Panc1 (cell line): ENCODE measurements at regions not wholly inside any gene's neighbourhood (a gene's known extent, or its start where the extent isn't known, plus 50 kb on each side); places are given as distances from the start of the nearest gene placed in this dataset.

Experiments used
- ATAC-seq: fragments of 200-7000 bp; cut with Tn5 transposase; 2 replicates; pipeline ENCODE4 v1.9.1; 2020; ENCODE audit warnings: mild to moderate bottlenecking, moderate library complexity
- BruUV-seq: library from RNA; stranded (reverse); fragments of 400-500 nt; replicated peaks from 2 replicates; lab custom pipeline; 2021; lab: Mats Ljungman, UMichigan
- CTCF ChIA-PET: fragments of 300-600 bp; sonication (Branson Sonifier 250); formaldehyde crosslinking; loops from one replicate; lab custom pipeline; 2022; ENCODE audit warnings: antibody characterized with exemption; lab: Charles Lee
- POLR2A ChIA-PET: fragments of 300-600 bp; sonication (Branson Sonifier 250); formaldehyde crosslinking; loops from one replicate; lab custom pipeline; 2022; ENCODE audit warnings: antibody characterized with exemption; lab: Charles Lee
- DNase-seq: peaks from one replicate; pipeline ENCODE4 v3.0.0-alpha.2; 2010; ENCODE audit warnings: low read depth, low spot score
- H3K27ac ChIP-seq: 2 replicates; pipeline ENCODE4 v1.5.1; 2011; ENCODE audit warnings: mild to moderate bottlenecking, low read length, inconsistent platforms
- H3K27me3 ChIP-seq: fragments of 200-500 bp; sonication (Bioruptor generic); 2 replicates; pipeline ENCODE4 v1.6.0; 2014; ENCODE audit warnings: low read length, inconsistent platforms; ENCODE audit not compliant: control insufficient read depth, insufficient read depth
- H3K36me3 ChIP-seq: fragments of 200-500 bp; sonication (Bioruptor generic); 2 replicates; pipeline ENCODE4 v1.5.1; 2014; ENCODE audit warnings: inconsistent platforms, mild to moderate bottlenecking, low read length, moderate library complexity; ENCODE audit not compliant: control insufficient read depth, insufficient read depth
- H3K4me1 ChIP-seq: 2 replicates; pipeline ENCODE4 v1.5.1; 2011; ENCODE audit warnings: inconsistent platforms, mild to moderate bottlenecking, low read length, moderate library complexity; ENCODE audit not compliant: control insufficient read depth, insufficient read depth
- H3K4me3 ChIP-seq, 2 experiments: 2 replicates each; pipeline ENCODE4 v1.5.1; 2011 to 2012; ENCODE audit warnings: low read depth in 2 of 2, low read length in 2 of 2, mild to moderate bottlenecking in 2 of 2, inconsistent platforms in 1 of 2, moderate library complexity in 1 of 2
- H3K9me3 ChIP-seq: fragments of 200-500 bp; sonication (Bioruptor generic); 2 replicates; pipeline ENCODE4 v1.5.1; 2014; ENCODE audit warnings: low read depth, mild to moderate bottlenecking, inconsistent platforms, low read length, moderate library complexity; ENCODE audit not compliant: control insufficient read depth, insufficient read depth
- CTCF ChIP-seq: fragments of 450-650 bp; IDR thresholded peaks from 2 replicates; pipeline ENCODE4 v1.5.1; 2017; ENCODE audit warnings: mild to moderate bottlenecking
- POLR2AphosphoS5 ChIP-seq: IDR thresholded peaks from 2 replicates; pipeline ENCODE4 v1.6.1; 2012; ENCODE audit warnings: mild to moderate bottlenecking, low read depth, low read length, moderate library complexity
- REST ChIP-seq, 2 experiments: IDR thresholded peaks; 2 replicates each; pipeline ENCODE4 v1.6.1; 2011 to 2012; ENCODE audit warnings: low read depth in 2 of 2, control low read depth in 1 of 2, low read length in 1 of 2, mild to moderate bottlenecking in 1 of 2, moderate library complexity in 1 of 2; ENCODE audit not compliant: insufficient read depth in 1 of 2
- SIN3A ChIP-seq: IDR thresholded peaks from 2 replicates; pipeline ENCODE4 v1.6.1; 2012; ENCODE audit warnings: low read depth, mild to moderate bottlenecking, low read length, moderate library complexity, borderline replicate concordance; ENCODE audit not compliant: insufficient read depth
- TCF7L2 ChIP-seq: IDR thresholded peaks from 2 replicates; pipeline ENCODE4 v1.6.1; 2011; ENCODE audit warnings: mild to moderate bottlenecking, low read depth, low read length, inconsistent platforms
- in situ Hi-C: cut with HindIII; loops from 2 replicates; pipeline ENCODE4 v1.10.0; 2016; ENCODE audit warnings: low sequenced_read_pairs, low pct_unique_long_range_greater_than_20kb
- intact Hi-C: fragments of 100-400 bp; cut with micrococcal nuclease; formaldehyde crosslinking; loops from one replicate; pipeline ENCODE4 v1.10.0; 2022; ENCODE audit not compliant: unreplicated experiment

GRCh38 chr13:104074326-104074725, 1008.1 kb upstream of the SLC10A2 start:
- CTCF ChIA-PET, result no interaction called here
- in situ Hi-C loops, result no loop called here

GRCh38 chr13:104071806-104072205, 1005.6 kb upstream of the SLC10A2 start:
- Histone ChIP-seq H3K27me3 (no peaks in the 10 kb centered on the region), H3K4me3 (no peak overlapping the region), H3K27ac (no peak overlapping the region), H3K4me1 (no peaks in the 10 kb centered on the region), H3K36me3 (no peaks in the 10 kb centered on the region), H3K9me3 (no peaks in the 10 kb centered on the region)
- in situ Hi-C loops, result no loop called here
- ChIA-PET POLR2A (no interaction called here), CTCF (no interaction called here)
- TF ChIP-seq CTCF, result no peak
- TF ChIP-seq REST (IDR thresholded peaks at IDR 0.05; ENCODE audit: insufficient read depth in 1 of 2, low read depth in 2 of 2, low read length in 1 of 2), result no peak
- no peak for TF ChIP-seq POLR2AphosphoS5
- no peak for TF ChIP-seq SIN3A
- no peak for TF ChIP-seq TCF7L2
- DNase-seq, result no peak
- BruUV-seq, result no TSS peak
- intact Hi-C loops, result no loop called here
- no peak for ATAC-seq

More at GRCh38 chr13:104074326-104074725, 1008.1 kb upstream of the SLC10A2 start:
- no peak for ATAC-seq
- Histone ChIP-seq H3K27ac (no peak overlapping the region), H3K9me3 (no peaks in the 10 kb centered on the region), H3K4me3 (no peak overlapping the region), H3K4me1 (no peaks in the 10 kb centered on the region), H3K27me3 (no peaks in the 10 kb centered on the region), H3K36me3 (no peaks in the 10 kb centered on the region)
- TF ChIP-seq POLR2AphosphoS5 (no peak), CTCF (no peak), TCF7L2 (no peak), REST (IDR thresholded peaks at IDR 0.05; ENCODE audit: insufficient read depth in 1 of 2, low read depth in 2 of 2, low read length in 1 of 2) (no peak), SIN3A (no peak)
- BruUV-seq, result no TSS peak
- DNase-seq, result no peak
- POLR2A ChIA-PET, result no interaction called here
- intact Hi-C loops, result no loop called here
